A549 (cell line): ENCODE measurements at regions not wholly inside any gene's neighbourhood (a gene's known extent, or its start where the extent isn't known, plus 50 kb on each side); places are given as distances from the start of the nearest gene placed in this dataset.

Experiments
- CHD4 ChIP-seq: fragments of 200-600 bp; sonication (generic); IDR thresholded peaks from 2 replicates; pipeline ENCODE4 v1.6.1; 2016; ENCODE audit warnings: antibody characterized with exemption, mild to moderate bottlenecking, borderline replicate concordance
- CTCF ChIP-seq: fragments of >200 bp; sonication (Bioruptor Twin); formaldehyde crosslinking; IDR thresholded peaks from 3 replicates; pipeline ENCODE4 v1.5.1; 2016
- ELK1 ChIP-seq: fragments of 150-350 bp; IDR thresholded peaks from 2 replicates; pipeline ENCODE4 v1.6.1; 2014; ENCODE audit warnings: low read depth, mild to moderate bottlenecking, low read length
- EP300 ChIP-seq, 2 experiments: fragments of >200 bp; sonication (Bioruptor Twin); formaldehyde crosslinking; IDR thresholded peaks; 2 replicates in 1 of 2; 3 replicates in 1 of 2; pipeline ENCODE4 v1.6.1; 2016 to 2017
- ESRRA ChIP-seq: fragments of 150-350 bp; IDR thresholded peaks from 2 replicates; pipeline ENCODE4 v1.6.1; 2014; ENCODE audit warnings: mild to moderate bottlenecking, low read length, borderline replicate concordance
- JUNB ChIP-seq: fragments of >200 bp; sonication (Bioruptor Twin); formaldehyde crosslinking; IDR thresholded peaks from 2 replicates; pipeline ENCODE4 v1.6.1; 2016
- KDM5A ChIP-seq: fragments of 200-600 bp; sonication (generic); IDR thresholded peaks from 2 replicates; pipeline ENCODE4 v1.6.1; 2016; ENCODE audit warnings: antibody characterized with exemption, mild to moderate bottlenecking
- MAFK ChIP-seq: fragments of 450-650 bp; IDR thresholded peaks from 2 replicates; pipeline ENCODE4 v1.6.1; 2014; ENCODE audit not compliant: partially characterized antibody
- MAX ChIP-seq: IDR thresholded peaks from 2 replicates; pipeline ENCODE4 v1.6.1; 2012
- NFE2L2 ChIP-seq: fragments of 150-350 bp; conservative IDR thresholded peaks from 2 replicates; pipeline ENCODE4 v1.6.1; 2014; ENCODE audit warnings: low read length
- POLR2A ChIP-seq: IDR thresholded peaks from 2 replicates; pipeline ENCODE4 v1.6.1; 2012; ENCODE audit warnings: mild to moderate bottlenecking, low read length
- RAD21 ChIP-seq, 2 experiments: fragments of >200 bp in 1 of 2; sonication (Bioruptor Twin) in 1 of 2; formaldehyde crosslinking in 1 of 2; IDR thresholded peaks in 1 of 2; conservative IDR thresholded peaks in 1 of 2; 2 replicates in 1 of 2; 3 replicates in 1 of 2; pipeline ENCODE4 v1.6.1; 2012 to 2018; ENCODE audit warnings: inconsistent platforms in 1 of 2
- SMC3 ChIP-seq: fragments of >200 bp; sonication (Bioruptor Twin); formaldehyde crosslinking; IDR thresholded peaks from 3 replicates; pipeline ENCODE4 v1.6.1; 2018; ENCODE audit warnings: inconsistent platforms
- USF2 ChIP-seq: fragments of 450-650 bp; IDR thresholded peaks from 2 replicates; pipeline ENCODE4 v1.6.1; 2014; ENCODE audit warnings: antibody characterized with exemption

- TF ChIP-seq MAFK = no peak
- TF ChIP-seq CHD4 = no peak
- TF ChIP-seq SMC3 = no peak
- no peak for TF ChIP-seq CTCF
- TF ChIP-seq EP300 (IDR thresholded peaks at IDR 0.05) = no peak
- no peak for TF ChIP-seq JUNB
- TF ChIP-seq NFE2L2 = no peak
- no peak for TF ChIP-seq ESRRA
- TF ChIP-seq MAX = no peak
- no peak for TF ChIP-seq POLR2A
- TF ChIP-seq USF2 = no peak
- no peak for TF ChIP-seq ELK1
- TF ChIP-seq KDM5A = no peak
- no peak for TF ChIP-seq RAD21 (conservative IDR thresholded peaks at IDR 0.05 in 1 of 2, IDR thresholded peaks at IDR 0.05 in 1 of 2)
These were observed 128.4 kb upstream of the NGF start for GRCh38 chr1:115466433-115466832.
